UCSD-AML1 (cell line): ENCODE measurements at regions not wholly inside any gene's neighbourhood (a gene's known extent, or its start where the extent isn't known, plus 50 kb on each side); places are given as distances from the start of the nearest gene placed in this dataset.
"Not testable (repeated sequence)": the region's sequence is repeated elsewhere in the genome, so short reads cannot be mapped to it uniquely, and the experiment has no call there.

ENCODE experiments used
- DNase-seq: peaks from one replicate; lab custom pipeline; 2025; ENCODE audit not compliant: unreplicated experiment; lab: John Stamatoyannopoulos, UW

- no peak for DNase-seq
These were observed 453.9 kb downstream of the SQOR start for GRCh38 chr15:46088486-46089445.

GRCh38 chr15:46089467-46089935 lies 454.7 kb downstream of the SQOR start:
- no peak for DNase-seq

GRCh38 chr15:46091860-46092450 lies 457.1 kb downstream of the SQOR start:
- DNase-seq, result peak; percentile 7

- not testable (repeated sequence) for DNase-seq
These were observed 463.2 kb downstream of the SQOR start for GRCh38 chr15:46098006-46098405.

GRCh38 chr15:46110755-46111154 lies 475.9 kb downstream of the SQOR start:
- no peak for DNase-seq

GRCh38 chr15:46111730-46112129 lies 476.9 kb downstream of the SQOR start:
- DNase-seq, result no peak

GRCh38 chr15:46117071-46117470 lies 482.2 kb downstream of the SQOR start:
- no peak for DNase-seq

- DNase-seq, result no peak
These were observed 485.9 kb downstream of the SQOR start for GRCh38 chr15:46120713-46121112.

GRCh38 chr15:46121441-46121840 lies 486.6 kb downstream of the SQOR start:
- no peak for DNase-seq

- DNase-seq, result no peak
These were observed 491.8 kb downstream of the SQOR start for GRCh38 chr15:46126581-46126980.

GRCh38 chr15:46127361-46127874 lies 492.6 kb downstream of the SQOR start:
- no peak for DNase-seq

GRCh38 chr15:46129145-46129544 lies 494.3 kb downstream of the SQOR start:
- DNase-seq, result no peak

- no peak for DNase-seq
These were observed 497.0 kb downstream of the SQOR start for GRCh38 chr15:46131876-46132275.

GRCh38 chr15:46137443-46137842 lies 502.6 kb downstream of the SQOR start:
- DNase-seq, result no peak

GRCh38 chr15:46146002-46146401 lies 511.2 kb downstream of the SQOR start:
- DNase-seq, result no peak

- no peak for DNase-seq
These were observed 512.1 kb downstream of the SQOR start for GRCh38 chr15:46146915-46147314.

- no peak for DNase-seq
These were observed 517.0 kb downstream of the SQOR start for GRCh38 chr15:46151786-46152185.

- no peak for DNase-seq
These were observed 531.9 kb downstream of the SQOR start for GRCh38 chr15:46166750-46167149.

- no peak for DNase-seq
These were observed 535.5 kb downstream of the SQOR start for GRCh38 chr15:46170326-46170725.

GRCh38 chr15:46174122-46174521 lies 539.3 kb downstream of the SQOR start:
- DNase-seq, result no peak

GRCh38 chr15:46177219-46177618 lies 542.4 kb downstream of the SQOR start:
- no peak for DNase-seq

- DNase-seq, result no peak
These were observed 543.3 kb downstream of the SQOR start for GRCh38 chr15:46178138-46178537.
